Suppressor macrophage treated with lipopolysaccharide for 1 hour (primary cell): ENCODE measurements at regions not wholly inside any gene's neighbourhood (a gene's known extent, or its start where the extent isn't known, plus 50 kb on each side); places are given as distances from the start of the nearest gene placed in this dataset.
A peak's percentile ranks its signal among the peaks of the same experiment; 100 is the strongest.
"Not testable (repeated sequence)": the region's sequence is repeated elsewhere in the genome, so short reads cannot be mapped to it uniquely, and the experiment has no call there.

ENCODE experiments used
- DNase-seq, 3 donors: peaks; one replicate each; pipeline ENCODE4 v3.0.0-alpha.2; 2020 to 2022

DNA sequence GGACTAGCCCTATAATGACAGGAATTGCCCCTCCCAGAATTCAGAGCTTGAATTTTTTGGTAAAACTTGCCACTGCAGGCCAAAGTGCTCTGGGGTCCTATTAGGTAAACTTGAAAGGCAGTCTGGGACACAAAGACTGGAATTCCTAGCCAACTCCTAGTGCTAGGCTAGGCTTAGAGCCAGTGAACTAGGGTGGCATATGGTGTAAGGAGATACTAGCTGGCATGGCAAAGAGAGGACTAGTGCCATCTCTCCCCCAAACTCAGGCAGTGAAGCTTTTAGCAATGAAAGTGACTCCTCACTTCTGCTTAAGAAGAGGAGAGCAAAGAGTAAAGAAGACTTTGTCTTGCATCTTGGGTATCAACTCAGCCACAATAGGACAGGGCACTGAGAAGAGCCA, 410.5 kb upstream of the CNTNAP5 start:
- DNase-seq = no peak

DNA sequence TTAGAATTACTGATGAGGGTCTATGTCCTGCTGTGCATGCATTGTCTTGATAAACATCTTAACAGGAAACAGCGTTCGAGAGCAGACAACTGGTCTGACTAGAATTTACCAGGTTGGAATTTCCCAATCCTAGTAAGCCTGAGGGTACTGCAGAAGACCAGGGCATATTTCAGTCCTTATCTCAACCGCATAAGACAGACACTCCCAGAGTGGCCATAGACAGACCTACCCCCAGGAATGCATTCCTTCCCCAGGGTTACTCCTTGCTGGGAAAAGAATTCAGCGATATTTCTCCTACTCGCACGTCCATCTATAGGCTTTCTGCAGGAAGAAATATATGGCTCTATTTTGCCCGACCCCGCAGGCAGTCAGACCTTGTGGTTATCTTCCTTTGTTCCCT, 406.4 kb upstream of the CNTNAP5 start:
- not testable (repeated sequence) for DNase-seq

GRCh38 chr2:123624816-123625215, 400.3 kb upstream of the CNTNAP5 start:
- DNase-seq = no peak

- no peak for DNase-seq
These were observed 388.9 kb upstream of the CNTNAP5 start for GRCh38 chr2:123636232-123636631.

- DNase-seq = no peak
These were observed 384.3 kb upstream of the CNTNAP5 start for GRCh38 chr2:123640685-123641335.

DNA sequence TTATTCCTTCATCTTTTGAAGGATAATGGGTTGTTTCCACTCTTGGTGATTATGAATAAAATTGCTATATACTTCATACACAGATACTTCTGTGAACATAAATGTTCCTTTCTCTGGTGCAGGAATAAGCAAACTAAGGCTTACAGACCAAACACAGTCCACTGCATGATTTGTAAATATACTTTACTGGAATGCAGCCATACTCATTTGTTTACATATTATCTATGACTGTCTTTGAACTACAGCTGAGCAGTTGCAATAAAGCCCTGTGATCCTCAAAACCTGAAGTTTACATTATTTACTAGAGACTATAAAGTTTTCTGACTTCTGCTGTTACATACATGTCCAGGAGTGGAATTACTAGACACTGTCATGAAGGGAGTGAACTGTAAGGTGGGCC, 381.0 kb upstream of the CNTNAP5 start:
- DNase-seq = no peak

GRCh38 chr2:123648016-123648415, 377.1 kb upstream of the CNTNAP5 start:
- no peak for DNase-seq

DNA sequence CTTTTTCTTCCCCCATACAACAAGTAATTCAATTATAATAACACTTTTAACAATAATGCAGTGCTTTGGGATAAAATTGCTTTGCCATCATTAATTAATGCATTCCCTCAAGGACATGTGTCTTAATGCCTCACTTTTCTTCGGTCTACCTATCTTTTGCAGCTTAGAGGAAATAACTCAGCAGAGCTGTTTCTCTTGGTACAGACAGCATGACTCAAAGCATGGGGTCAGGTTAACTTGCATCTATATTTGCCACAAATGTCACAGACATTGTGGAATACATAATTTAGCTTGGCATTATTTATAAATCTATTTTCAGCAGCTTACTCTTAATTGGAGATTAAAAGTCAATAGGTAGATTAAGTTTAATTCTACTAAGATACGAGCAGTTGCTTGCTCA, 376.1 kb upstream of the CNTNAP5 start:
- DNase-seq = no peak

DNA sequence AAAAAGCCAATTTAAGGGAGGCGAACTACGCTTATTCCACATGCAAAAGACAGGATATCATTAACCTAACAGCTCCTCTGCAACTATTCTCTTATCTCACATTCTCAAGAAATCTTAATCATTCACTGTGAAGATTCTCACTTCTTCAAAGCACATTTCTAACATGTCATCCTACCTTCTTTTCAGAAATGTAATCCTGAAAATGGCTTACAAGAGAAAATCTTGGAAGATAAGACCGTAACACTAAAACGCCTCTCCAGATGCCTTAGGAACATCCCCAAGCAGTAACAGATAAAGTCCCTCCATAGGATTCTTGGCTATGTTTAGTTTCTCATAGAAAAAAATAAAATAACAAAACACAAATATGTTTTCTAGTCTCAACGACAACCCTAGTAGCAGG, 373.9 kb upstream of the CNTNAP5 start:
- no peak for DNase-seq

DNA sequence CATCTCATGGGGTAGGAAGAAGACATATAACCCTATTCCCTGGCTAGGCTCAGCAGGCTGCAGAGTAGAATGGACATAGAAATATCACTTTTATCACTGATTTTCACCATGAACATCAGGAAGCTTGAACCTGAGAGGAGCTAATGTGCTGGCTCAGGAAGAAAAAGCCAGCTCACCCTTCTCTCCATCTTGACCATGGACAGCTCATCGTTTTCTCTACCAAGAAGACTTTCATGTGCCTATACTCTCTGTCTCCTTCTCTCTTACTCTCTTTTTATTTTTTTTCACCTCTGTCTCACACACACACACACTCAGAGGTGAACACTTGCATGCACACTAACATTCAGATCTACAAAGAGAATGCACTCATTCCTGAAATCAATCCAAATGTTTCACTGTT, 372.8 kb upstream of the CNTNAP5 start:
- no peak for DNase-seq

GRCh38 chr2:123656590-123656989, 368.5 kb upstream of the CNTNAP5 start:
- DNase-seq = no peak

GRCh38 chr2:123659120-123659519, 366.0 kb upstream of the CNTNAP5 start:
- DNase-seq = no peak

DNA sequence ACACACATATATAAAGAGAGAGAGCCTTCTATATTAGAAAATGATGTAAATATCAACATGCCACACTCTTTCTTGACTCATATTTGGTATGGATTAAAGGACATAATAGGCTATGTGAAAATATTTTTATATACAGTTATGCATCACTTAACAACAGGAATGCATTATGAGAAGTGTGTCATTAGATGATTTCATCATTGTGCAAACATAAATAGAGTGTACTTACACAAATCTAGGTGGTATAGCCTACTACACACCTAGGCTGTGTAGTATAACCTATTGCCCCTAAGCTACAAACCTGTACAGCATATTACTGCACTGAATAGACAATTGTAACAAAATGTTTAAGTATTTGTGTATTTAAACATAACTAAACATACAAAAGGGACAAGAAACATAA, 354.8 kb upstream of the CNTNAP5 start:
- DNase-seq = no peak

GRCh38 chr2:123683797-123684196, 341.3 kb upstream of the CNTNAP5 start:
- DNase-seq = not testable (repeated sequence)

GRCh38 chr2:123687064-123687463, 338.0 kb upstream of the CNTNAP5 start:
- no peak for DNase-seq

- no peak for DNase-seq
These were observed 336.7 kb upstream of the CNTNAP5 start for GRCh38 chr2:123688231-123688940.

DNA sequence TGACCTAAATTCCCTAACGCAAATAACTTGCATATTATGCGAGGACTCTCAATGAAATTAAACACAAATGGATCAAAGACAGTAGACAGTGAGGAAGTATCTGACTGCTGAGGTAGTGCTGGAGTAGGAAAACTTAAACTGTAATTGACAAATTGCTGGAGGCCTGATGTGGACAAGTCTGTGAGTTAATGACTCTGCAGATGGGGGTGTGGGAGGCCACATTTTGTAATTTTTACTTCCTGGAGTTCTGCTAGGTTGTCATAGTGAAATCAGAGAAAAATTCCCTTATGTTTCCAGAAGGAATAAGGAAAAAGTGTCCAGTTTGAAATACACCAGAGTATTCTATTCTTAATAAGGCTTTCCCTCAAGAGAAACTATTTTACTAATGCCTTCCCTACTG, 333.0 kb upstream of the CNTNAP5 start:
- DNase-seq = peak; percentile 47 to 61 (median 47)

- DNase-seq = peak; percentile 13 to 60 (median 60)
These were observed 331.3 kb upstream of the CNTNAP5 start for GRCh38 chr2:123693836-123694235.

DNA sequence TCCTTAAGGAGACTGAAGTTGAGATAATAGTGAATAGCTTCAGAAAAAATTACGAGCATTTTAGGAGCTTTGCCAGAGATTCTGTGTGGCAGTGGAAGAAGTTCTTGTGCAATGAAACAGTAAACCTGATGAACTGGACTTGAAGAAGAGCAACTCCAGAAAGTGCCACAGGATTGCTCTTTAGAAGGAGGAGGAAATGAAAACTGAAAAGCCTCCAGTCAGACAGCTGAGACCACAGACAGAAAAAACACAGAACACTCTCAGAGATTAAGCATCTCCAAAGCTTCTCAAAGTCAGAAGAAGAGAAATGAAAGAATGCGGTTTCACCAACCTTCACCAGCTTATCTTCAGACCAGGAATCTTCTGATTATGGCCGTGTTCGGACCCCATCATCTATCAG, 329.7 kb upstream of the CNTNAP5 start:
- no peak for DNase-seq

GRCh38 chr2:123696021-123696420, 329.1 kb upstream of the CNTNAP5 start:
- DNase-seq = no peak

DNA sequence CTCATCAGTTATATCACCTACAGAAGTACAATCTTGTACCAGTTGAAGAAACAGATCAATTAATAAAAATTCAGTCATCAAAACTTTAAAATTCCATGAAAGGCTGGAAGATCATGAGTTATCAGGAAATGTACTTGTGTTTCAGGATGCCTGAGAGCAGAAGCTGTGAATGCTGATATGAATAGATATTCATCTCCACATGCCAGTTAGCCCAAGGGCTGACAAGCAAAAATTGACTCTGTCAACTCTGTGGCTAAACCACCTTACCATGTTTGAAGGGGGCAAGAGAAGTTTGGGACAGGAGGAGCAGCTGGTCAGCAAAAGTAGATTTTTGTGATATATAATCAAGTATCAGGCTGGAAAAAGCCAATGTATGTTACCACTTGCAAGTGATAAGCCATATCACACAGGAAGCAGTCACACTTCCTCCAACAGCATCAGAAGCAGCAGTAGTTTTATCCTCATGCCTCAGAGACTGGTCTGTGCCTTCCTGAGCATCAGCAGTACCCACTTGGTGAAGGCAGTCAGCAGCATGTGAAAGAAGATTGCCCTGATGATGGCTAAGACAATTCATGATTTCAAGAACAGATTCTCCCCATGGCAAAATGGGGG, 328.2 kb upstream of the CNTNAP5 start:
- DNase-seq = no peak

DNA sequence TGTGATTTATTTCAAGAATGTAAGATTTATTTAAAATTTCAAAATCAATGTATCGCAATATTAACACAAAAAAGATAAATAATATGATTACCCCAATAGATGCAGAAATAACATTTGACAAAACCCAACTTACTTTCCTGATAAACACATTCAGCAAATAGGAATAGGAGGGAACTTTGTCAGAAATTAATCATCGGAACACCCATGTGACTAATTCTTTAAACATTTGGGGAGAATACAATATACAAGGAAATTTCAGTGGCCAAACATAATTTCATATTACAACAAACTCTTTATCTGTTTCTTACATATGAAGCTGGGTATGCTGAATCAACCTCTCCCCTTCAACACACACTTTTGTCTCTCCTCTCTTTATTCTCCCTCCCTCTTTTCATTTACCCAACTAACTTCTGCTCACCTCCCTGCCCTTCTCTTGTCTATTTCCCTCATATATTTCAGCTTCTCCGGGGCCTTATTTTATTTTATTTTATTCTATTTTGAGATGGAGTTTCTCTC, 309.6 kb upstream of the CNTNAP5 start:
- DNase-seq = no peak

GRCh38 chr2:123717636-123718334, 307.3 kb upstream of the CNTNAP5 start:
- no peak for DNase-seq
